SK-N-SH (cell line): ENCODE measurements at regions not wholly inside any gene's neighbourhood (a gene's known extent, or its start where the extent isn't known, plus 50 kb on each side); places are given as distances from the start of the nearest gene placed in this dataset.

Experiments used
- EZH2phosphoT487 ChIP-seq: fragments of 200-600 bp; sonication (generic); IDR thresholded peaks from 2 replicates; pipeline ENCODE4 v1.6.1; 2017; ENCODE audit warnings: low read depth, mixed run types, mild to moderate bottlenecking, antibody characterized with exemption, moderate library complexity, borderline replicate concordance
- TF ChIP-seq, protein P1 (sequence below): IDR thresholded peaks from 2 replicates; pipeline ENCODE4 v1.4.0; 2012; ENCODE audit warnings: low read depth

DNA sequence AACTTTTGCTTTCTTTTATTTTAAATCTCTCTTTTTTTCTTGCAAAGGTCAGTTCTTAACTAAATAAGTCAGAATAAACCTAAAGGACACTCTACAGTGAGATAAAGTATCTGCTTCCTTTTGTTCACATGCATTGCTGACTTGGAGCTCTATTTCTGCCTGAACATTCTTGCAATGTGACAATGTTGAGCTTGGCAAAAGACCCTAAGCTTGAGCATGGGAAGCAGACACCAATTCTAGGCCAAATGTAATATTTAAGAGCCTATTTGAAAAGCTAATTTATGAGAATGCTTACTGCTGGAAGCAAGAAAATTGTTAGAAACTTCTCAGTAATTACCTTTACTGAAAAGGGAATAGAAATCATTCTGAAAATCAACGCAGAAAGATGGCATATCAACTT is 556.2 kb downstream of the CBLN4 start:
- TF ChIP-seq EZH2phosphoT487, result no peak
- TF ChIP-seq, protein P1, sequence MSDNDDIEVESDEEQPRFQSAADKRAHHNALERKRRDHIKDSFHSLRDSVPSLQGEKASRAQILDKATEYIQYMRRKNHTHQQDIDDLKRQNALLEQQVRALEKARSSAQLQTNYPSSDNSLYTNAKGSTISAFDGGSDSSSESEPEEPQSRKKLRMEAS, result no peak
